ENCODE measurements at regions not wholly inside any gene's neighbourhood (a gene's known extent, or its start where the extent isn't known, plus 50 kb on each side); places are given as distances from the start of the nearest gene placed in this dataset.

GRCh38 chr13:104460554-104460953 lies 1394.3 kb upstream of the SLC10A2 start:
- Histone ChIP-seq H3K36me3 (ENCODE audit: control insufficient read depth, insufficient read depth, low read length) (no peaks in the 10 kb centered on the region), H3K27ac (ENCODE audit: insufficient read depth, low read length, poor library complexity, severe bottlenecking) (no peak overlapping the region), H3K9me3 (ENCODE audit: control insufficient read depth in 2 of 2, low read length in 2 of 2) (peaks cover 2 to 12% of the 10 kb centered on the region in 2 experiments), H3K27me3 (ENCODE audit: control insufficient read depth, insufficient read depth, low read length) (no peaks in the 10 kb centered on the region), H3K4me3 (ENCODE audit: low read depth, low read length) (no peak overlapping the region), H3K4me1 (ENCODE audit: control insufficient read depth, insufficient read depth, low read length, poor library complexity, severe bottlenecking) (no peaks in the 10 kb centered on the region)
- Mint-ChIP-seq H3K9me3 (peaks cover 5 to 26% (median 10%) of the 10 kb centered on the region in 7 donors), H3K27ac (no peak overlapping the region), H3K4me1 (no peaks in the 10 kb centered on the region), H3K27me3 (no peaks in the 10 kb centered on the region), H3K4me3 (no peak overlapping the region), H3K36me3 (no peaks in the 10 kb centered on the region)
- no peak for ATAC-seq (ENCODE audit: low read depth in 2 of 2)
- DNase-seq, result no peak

- DNase-seq, result no peak
- Mint-ChIP-seq H3K4me1 (no peaks in the 10 kb centered on the region), H3K36me3 (no peaks in the 10 kb centered on the region), H3K9me3 (peaks cover 6 to 34% (median 17%) of the 10 kb centered on the region in 7 donors), H3K27me3 (no peaks in the 10 kb centered on the region), H3K4me3 (no peak overlapping the region), H3K27ac (no peak overlapping the region)
- Histone ChIP-seq H3K27ac (ENCODE audit: insufficient read depth, low read length, poor library complexity, severe bottlenecking) (no peak overlapping the region), H3K27me3 (ENCODE audit: control insufficient read depth, insufficient read depth, low read length) (no peaks in the 10 kb centered on the region), H3K4me1 (ENCODE audit: control insufficient read depth, insufficient read depth, low read length, poor library complexity, severe bottlenecking) (no peaks in the 10 kb centered on the region), H3K36me3 (ENCODE audit: control insufficient read depth, insufficient read depth, low read length) (no peaks in the 10 kb centered on the region), H3K9me3 (ENCODE audit: control insufficient read depth in 2 of 2, low read length in 2 of 2) (no peaks in the 10 kb centered on the region), H3K4me3 (ENCODE audit: low read depth, low read length) (no peak overlapping the region)
- ATAC-seq (ENCODE audit: low read depth in 2 of 2), result no peak
Observed at GRCh38 chr13:104450006-104450405, 1383.8 kb upstream of the SLC10A2 start.

- DNase-seq (no peak), ATAC-seq (ENCODE audit: low read depth in 2 of 2) (no peak)
- Histone ChIP-seq H3K4me3 (ENCODE audit: low read depth, low read length) (no peak overlapping the region), H3K36me3 (ENCODE audit: control insufficient read depth, insufficient read depth, low read length) (no peaks in the 10 kb centered on the region), H3K27me3 (ENCODE audit: control insufficient read depth, insufficient read depth, low read length) (no peaks in the 10 kb centered on the region), H3K9me3 (ENCODE audit: control insufficient read depth in 2 of 2, low read length in 2 of 2) (peaks cover 0 to 10% of the 10 kb centered on the region in 2 experiments), H3K27ac (ENCODE audit: insufficient read depth, low read length, poor library complexity, severe bottlenecking) (no peak overlapping the region), H3K4me1 (ENCODE audit: control insufficient read depth, insufficient read depth, low read length, poor library complexity, severe bottlenecking) (no peaks in the 10 kb centered on the region)
- no peaks in the 10 kb centered on the region for H3K36me3 Mint-ChIP-seq
- H3K4me3 Mint-ChIP-seq, result no peak overlapping the region
- H3K27ac Mint-ChIP-seq, result no peak overlapping the region
- no peaks in the 10 kb centered on the region for H3K27me3 Mint-ChIP-seq
- H3K9me3 Mint-ChIP-seq, result peaks cover 3 to 32% (median 15%) of the 10 kb centered on the region in 7 donors
- no peaks in the 10 kb centered on the region for H3K4me1 Mint-ChIP-seq
Observed at GRCh38 chr13:104447348-104447747, 1381.1 kb upstream of the SLC10A2 start.

- no peak for ATAC-seq (ENCODE audit: low read depth in 2 of 2)
- Mint-ChIP-seq H3K36me3 (no peaks in the 10 kb centered on the region), H3K4me3 (no peak overlapping the region)
Observed at GRCh38 chr13:104442536-104442935, 1376.3 kb upstream of the SLC10A2 start.

GRCh38 chr13:104436555-104436954 lies 1370.3 kb upstream of the SLC10A2 start:
- no peaks in the 10 kb centered on the region for H3K36me3 ChIP-seq (ENCODE audit: control insufficient read depth, insufficient read depth, low read length)
- no peak overlapping the region for H3K4me3 Mint-ChIP-seq
- no peak overlapping the region for H3K27ac Mint-ChIP-seq
- H3K9me3 ChIP-seq (ENCODE audit: control insufficient read depth in 2 of 2, low read length in 2 of 2), result no peaks in the 10 kb centered on the region
- H3K27me3 ChIP-seq (ENCODE audit: control insufficient read depth, insufficient read depth, low read length), result no peaks in the 10 kb centered on the region
- H3K9me3 Mint-ChIP-seq, result peaks cover 0 to 10% (median 6%) of the 10 kb centered on the region in 7 donors
- ATAC-seq (ENCODE audit: low read depth in 2 of 2) (no peak), DNase-seq (no peak)
- no peak overlapping the region for H3K27ac ChIP-seq (ENCODE audit: insufficient read depth, low read length, poor library complexity, severe bottlenecking)
- no peaks in the 10 kb centered on the region for H3K4me1 Mint-ChIP-seq
- no peaks in the 10 kb centered on the region for H3K27me3 Mint-ChIP-seq
- H3K4me3 ChIP-seq (ENCODE audit: low read depth, low read length), result no peak overlapping the region
- no peaks in the 10 kb centered on the region for H3K36me3 Mint-ChIP-seq
- no peaks in the 10 kb centered on the region for H3K4me1 ChIP-seq (ENCODE audit: control insufficient read depth, insufficient read depth, low read length, poor library complexity, severe bottlenecking)

More at GRCh38 chr13:104442536-104442935, 1376.3 kb upstream of the SLC10A2 start:
- H3K27me3 ChIP-seq (ENCODE audit: control insufficient read depth, insufficient read depth, low read length), result no peaks in the 10 kb centered on the region
- H3K9me3 Mint-ChIP-seq, result peaks cover 2 to 21% (median 11%) of the 10 kb centered on the region in 7 donors
- no peak overlapping the region for H3K27ac ChIP-seq (ENCODE audit: insufficient read depth, low read length, poor library complexity, severe bottlenecking)
- no peak overlapping the region for H3K4me3 ChIP-seq (ENCODE audit: low read depth, low read length)
- H3K4me1 ChIP-seq (ENCODE audit: control insufficient read depth, insufficient read depth, low read length, poor library complexity, severe bottlenecking), result no peaks in the 10 kb centered on the region
- H3K27me3 Mint-ChIP-seq, result no peaks in the 10 kb centered on the region
- no peaks in the 10 kb centered on the region for H3K4me1 Mint-ChIP-seq
- H3K36me3 ChIP-seq (ENCODE audit: control insufficient read depth, insufficient read depth, low read length), result no peaks in the 10 kb centered on the region
- H3K9me3 ChIP-seq (ENCODE audit: control insufficient read depth in 2 of 2, low read length in 2 of 2), result peaks cover 0 to 10% of the 10 kb centered on the region in 2 experiments
- no peak overlapping the region for H3K27ac Mint-ChIP-seq
- no peak for DNase-seq

GRCh38 chr13:104431895-104432294 lies 1365.7 kb upstream of the SLC10A2 start:
- Mint-ChIP-seq H3K9me3 (peaks cover 0 to 11% (median 6%) of the 10 kb centered on the region in 7 donors), H3K27ac (no peak overlapping the region), H3K4me1 (no peaks in the 10 kb centered on the region), H3K4me3 (no peak overlapping the region), H3K36me3 (no peaks in the 10 kb centered on the region), H3K27me3 (no peaks in the 10 kb centered on the region)
- no peaks in the 10 kb centered on the region for H3K36me3 ChIP-seq (ENCODE audit: control insufficient read depth, insufficient read depth, low read length)
- no peak for ATAC-seq (ENCODE audit: low read depth in 2 of 2)
- no peak overlapping the region for H3K4me3 ChIP-seq (ENCODE audit: low read depth, low read length)
- no peak overlapping the region for H3K27ac ChIP-seq (ENCODE audit: insufficient read depth, low read length, poor library complexity, severe bottlenecking)
- no peaks in the 10 kb centered on the region for H3K9me3 ChIP-seq (ENCODE audit: control insufficient read depth in 2 of 2, low read length in 2 of 2)
- no peak for DNase-seq
- H3K4me1 ChIP-seq (ENCODE audit: control insufficient read depth, insufficient read depth, low read length, poor library complexity, severe bottlenecking), result no peaks in the 10 kb centered on the region
- H3K27me3 ChIP-seq (ENCODE audit: control insufficient read depth, insufficient read depth, low read length), result no peaks in the 10 kb centered on the region

GRCh38 chr13:104426435-104426834 lies 1360.2 kb upstream of the SLC10A2 start:
- Mint-ChIP-seq H3K27me3 (no peaks in the 10 kb centered on the region), H3K36me3 (no peaks in the 10 kb centered on the region), H3K4me1 (no peaks in the 10 kb centered on the region), H3K4me3 (no peak overlapping the region), H3K27ac (no peak overlapping the region), H3K9me3 (peaks cover 3 to 12% (median 5%) of the 10 kb centered on the region in 7 donors)
- H3K9me3 ChIP-seq (ENCODE audit: control insufficient read depth in 2 of 2, low read length in 2 of 2), result peaks cover 2 to 3% of the 10 kb centered on the region in 2 experiments
- H3K27ac ChIP-seq (ENCODE audit: insufficient read depth, low read length, poor library complexity, severe bottlenecking), result no peak overlapping the region
- no peak overlapping the region for H3K4me3 ChIP-seq (ENCODE audit: low read depth, low read length)
- H3K4me1 ChIP-seq (ENCODE audit: control insufficient read depth, insufficient read depth, low read length, poor library complexity, severe bottlenecking), result no peaks in the 10 kb centered on the region
- ATAC-seq (ENCODE audit: low read depth in 2 of 2), result no peak
- no peaks in the 10 kb centered on the region for H3K27me3 ChIP-seq (ENCODE audit: control insufficient read depth, insufficient read depth, low read length)
- DNase-seq, result no peak
- H3K36me3 ChIP-seq (ENCODE audit: control insufficient read depth, insufficient read depth, low read length), result no peaks in the 10 kb centered on the region

- no peaks in the 10 kb centered on the region for H3K4me1 Mint-ChIP-seq
- no peak overlapping the region for H3K4me3 ChIP-seq (ENCODE audit: low read depth, low read length)
- no peak overlapping the region for H3K4me3 Mint-ChIP-seq
- H3K9me3 Mint-ChIP-seq, result peaks cover 3 to 12% (median 6%) of the 10 kb centered on the region in 7 donors
- H3K27ac ChIP-seq (ENCODE audit: insufficient read depth, low read length, poor library complexity, severe bottlenecking), result no peak overlapping the region
- no peaks in the 10 kb centered on the region for H3K36me3 Mint-ChIP-seq
- H3K9me3 ChIP-seq (ENCODE audit: control insufficient read depth in 2 of 2, low read length in 2 of 2), result peaks cover 2 to 3% of the 10 kb centered on the region in 2 experiments
- DNase-seq (no peak), ATAC-seq (ENCODE audit: low read depth in 2 of 2) (no peak)
- H3K4me1 ChIP-seq (ENCODE audit: control insufficient read depth, insufficient read depth, low read length, poor library complexity, severe bottlenecking), result no peaks in the 10 kb centered on the region
- no peaks in the 10 kb centered on the region for H3K27me3 ChIP-seq (ENCODE audit: control insufficient read depth, insufficient read depth, low read length)
- no peaks in the 10 kb centered on the region for H3K36me3 ChIP-seq (ENCODE audit: control insufficient read depth, insufficient read depth, low read length)
- no peak overlapping the region for H3K27ac Mint-ChIP-seq
- no peaks in the 10 kb centered on the region for H3K27me3 Mint-ChIP-seq
Observed at GRCh38 chr13:104422668-104423067, 1356.5 kb upstream of the SLC10A2 start.

All from CD4-positive, CD25-positive, alpha-beta regulatory T cell (primary cell).